NB4 (cell line): ENCODE measurements at regions not wholly inside any gene's neighbourhood (a gene's known extent, or its start where the extent isn't known, plus 50 kb on each side); places are given as distances from the start of the nearest gene placed in this dataset.

Source experiments
- DNase-seq: peaks from one replicate; pipeline ENCODE4 v3.0.0; 2010; ENCODE audit warnings: low read depth
- H3K4me3 ChIP-seq: one replicate; pipeline ENCODE4 v1.5.1; 2011; ENCODE audit warnings: mild to moderate bottlenecking, low read depth, low read length, moderate library complexity
- CTCF ChIP-seq: IDR thresholded peaks from one replicate; pipeline ENCODE4 v1.5.1; 2012; ENCODE audit warnings: low read depth, low read length
- MAX ChIP-seq: IDR thresholded peaks from 2 replicates; pipeline ENCODE4 v1.6.1; 2011; ENCODE audit warnings: low read depth, low read length
- MYC ChIP-seq: IDR thresholded peaks from 2 replicates; pipeline ENCODE4 v1.6.1; 2011; ENCODE audit warnings: low read depth, low read length
- POLR2A ChIP-seq: IDR thresholded peaks from 2 replicates; pipeline ENCODE4 v1.6.1; 2011; ENCODE audit warnings: mild to moderate bottlenecking; ENCODE audit not compliant: insufficient read length; ENCODE audit errors: extremely low read depth

GRCh38 chr6:63394656-63395308, 75.0 kb upstream of the LGSN start:
- TF ChIP-seq MAX: no peak
- TF ChIP-seq CTCF: no peak
- TF ChIP-seq POLR2A: no peak
- no peak for TF ChIP-seq MYC
- no peak overlapping the region for H3K4me3 ChIP-seq
- DNase-seq: no peak

GRCh38 chr6:63395381-63395780, 75.6 kb upstream of the LGSN start:
- H3K4me3 ChIP-seq: no peak overlapping the region
- TF ChIP-seq MYC (no peak), POLR2A (no peak), MAX (no peak), CTCF (no peak)
- no peak for DNase-seq

GRCh38 chr6:63403725-63404124, 83.9 kb upstream of the LGSN start:
- TF ChIP-seq MAX (no peak), MYC (no peak), CTCF (no peak), POLR2A (no peak)
- H3K4me3 ChIP-seq: no peak overlapping the region
- no peak for DNase-seq

GRCh38 chr6:63410435-63411426, 90.9 kb upstream of the LGSN start:
- no peak for TF ChIP-seq MYC
- TF ChIP-seq CTCF: no peak
- no peak for TF ChIP-seq POLR2A
- TF ChIP-seq MAX: no peak
- DNase-seq: no peak
- no peak overlapping the region for H3K4me3 ChIP-seq

GRCh38 chr6:63415286-63415685, 95.5 kb upstream of the LGSN start:
- no peak for DNase-seq
- no peak overlapping the region for H3K4me3 ChIP-seq
- no peak for TF ChIP-seq MYC
- no peak for TF ChIP-seq MAX
- TF ChIP-seq CTCF: no peak
- TF ChIP-seq POLR2A: no peak
